IMR-90 (cell line): ENCODE measurements at regions not wholly inside any gene's neighbourhood (a gene's known extent, or its start where the extent isn't known, plus 50 kb on each side); places are given as distances from the start of the nearest gene placed in this dataset.

Source experiments
- ATAC-seq: fragments of 200-7000 bp; cut with Tn5 transposase; 2 replicates; pipeline ENCODE4 v1.9.1; 2020; ENCODE audit warnings: low read depth, mild to moderate bottlenecking, moderate library complexity
- BruUV-seq: library from RNA; stranded (reverse); fragments of 400-500 nt; replicated peaks from 2 replicates; lab custom pipeline; 2021; lab: Mats Ljungman, UMichigan
- CTCF ChIA-PET: fragments of 300-600 bp; formaldehyde crosslinking; extraction: SDS; loops from one replicate; lab custom pipeline; 2021; ENCODE audit warnings: antibody characterized with exemption; lab: Yijun Ruan, JAX
- POLR2A ChIA-PET: fragments of 300-600 bp; sonication (Branson Sonifier 250); formaldehyde crosslinking; loops from one replicate; lab custom pipeline; 2022; ENCODE audit warnings: antibody characterized with exemption; ENCODE audit not compliant: unreplicated experiment; lab: Charles Lee
- DNase-seq: peaks from one replicate; pipeline ENCODE4 v3.0.0; 2013
- H2AFZ ChIP-seq: replicated peaks from 2 replicates; pipeline ENCODE3; 2013; ENCODE audit warnings: low read length, mild to moderate bottlenecking; ENCODE audit not compliant: poor library complexity
- H2AK5ac ChIP-seq: 2 replicates; pipeline ENCODE4 v1.6.1; 2013; ENCODE audit warnings: low read depth, low read length, inconsistent platforms
- H2AK9ac ChIP-seq: replicated peaks from 2 replicates; pipeline ENCODE3; 2013; ENCODE audit warnings: mild to moderate bottlenecking, low read depth, low read length, moderate library complexity; ENCODE audit not compliant: poor library complexity
- H2BK120ac ChIP-seq: 2 replicates; pipeline ENCODE4 v1.6.1; 2013; ENCODE audit warnings: low read depth, low read length, inconsistent platforms
- H2BK15ac ChIP-seq: 3 replicates; pipeline ENCODE4 v1.6.1; 2013; ENCODE audit warnings: low read depth, low read length, inconsistent platforms
- H2BK20ac ChIP-seq: 2 replicates; pipeline ENCODE4 v1.6.1; 2013; ENCODE audit warnings: low read depth, mild to moderate bottlenecking, inconsistent platforms, low read length, moderate library complexity
- H2BK5ac ChIP-seq: 2 replicates; pipeline ENCODE4 v1.6.1; 2013; ENCODE audit warnings: mild to moderate bottlenecking, low read depth, low read length, inconsistent platforms; ENCODE audit not compliant: poor library complexity, severe bottlenecking
- H3K14ac ChIP-seq: replicated peaks from 2 replicates; pipeline ENCODE4 v1.6.1; 2013; ENCODE audit warnings: low read depth, low read length, inconsistent platforms
- H3K18ac ChIP-seq: 2 replicates; pipeline ENCODE4 v1.6.1; 2013; ENCODE audit warnings: low read depth, low read length, control low read depth
- H3K23ac ChIP-seq: 2 replicates; pipeline ENCODE4 v1.6.1; 2013; ENCODE audit warnings: low read depth, low read length, inconsistent platforms
- H3K27ac ChIP-seq: 2 replicates; pipeline ENCODE4 v1.5.1; 2013; ENCODE audit warnings: mild to moderate bottlenecking, control low read depth, low read length; ENCODE audit not compliant: insufficient read depth
- H3K27me3 ChIP-seq: 2 replicates; pipeline ENCODE4 v1.6.1; 2013; ENCODE audit warnings: low read length; ENCODE audit not compliant: control insufficient read depth, insufficient read depth
- H3K36me3 ChIP-seq: 2 replicates; pipeline ENCODE4 v1.6.1; 2013; ENCODE audit warnings: low read length, mixed read lengths; ENCODE audit not compliant: control insufficient read depth, insufficient read depth
- H3K4ac ChIP-seq: 2 replicates; pipeline ENCODE4 v1.6.1; 2013; ENCODE audit warnings: low read depth, low read length, inconsistent platforms
- H3K4me1 ChIP-seq: 2 replicates; pipeline ENCODE4 v1.6.1; 2013; ENCODE audit warnings: low read length, mixed read lengths; ENCODE audit not compliant: control insufficient read depth, insufficient read depth
- H3K4me2 ChIP-seq: 2 replicates; pipeline ENCODE4 v1.6.1; 2013; ENCODE audit warnings: low read depth, mild to moderate bottlenecking, control low read depth, low read length, moderate library complexity
- H3K4me3 ChIP-seq: 2 replicates; pipeline ENCODE4 v1.5.1; 2013; ENCODE audit warnings: low read depth, mild to moderate bottlenecking, control low read depth, low read length, moderate library complexity; ENCODE audit not compliant: insufficient read depth
- H3K56ac ChIP-seq: 2 replicates; pipeline ENCODE4 v1.6.1; 2013; ENCODE audit warnings: low read length, inconsistent platforms; ENCODE audit not compliant: insufficient read depth; ENCODE audit errors: extremely low read depth
- H3K79me1 ChIP-seq, 2 experiments: 2 replicates each; pipeline ENCODE4 v1.6.1; 2013; ENCODE audit warnings: low read length in 2 of 2, inconsistent platforms in 1 of 2, low read depth in 1 of 2
- H3K9ac ChIP-seq: 2 replicates; pipeline ENCODE4 v1.6.1; 2013; ENCODE audit warnings: low read depth, low read length, control low read depth
- H3K9me1 ChIP-seq: 2 replicates; pipeline ENCODE4 v1.6.1; 2013; ENCODE audit warnings: low read length, inconsistent platforms; ENCODE audit not compliant: insufficient read depth
- H3K9me3 ChIP-seq: 2 replicates; pipeline ENCODE4 v1.6.1; 2013; ENCODE audit warnings: low read length; ENCODE audit not compliant: control insufficient read depth, insufficient read depth
- H4K20me1 ChIP-seq: 2 replicates; pipeline ENCODE4 v1.6.1; 2013; ENCODE audit warnings: low read length, inconsistent platforms; ENCODE audit not compliant: insufficient read depth
- H4K5ac ChIP-seq: 2 replicates; pipeline ENCODE4 v1.6.1; 2013; ENCODE audit warnings: mild to moderate bottlenecking, low read depth, low read length, control low read depth
- H4K8ac ChIP-seq, 2 experiments: 2 replicates each; pipeline ENCODE4 v1.6.1; 2013; ENCODE audit warnings: low read depth in 2 of 2, low read length in 2 of 2, control low read depth in 1 of 2, inconsistent platforms in 1 of 2
- H4K91ac ChIP-seq: 2 replicates; pipeline ENCODE4 v1.6.1; 2013; ENCODE audit warnings: low read depth, low read length, inconsistent platforms; ENCODE audit not compliant: insufficient read depth
- CHD1 ChIP-seq: IDR thresholded peaks from 2 replicates; pipeline ENCODE4 v1.6.1; 2012; ENCODE audit warnings: low read depth, low read length, improper control_type of control experiment
- FOS ChIP-seq: fragments of 150-350 bp; IDR thresholded peaks from 2 replicates; pipeline ENCODE4 v1.6.1; 2016; ENCODE audit warnings: low read depth, low read length
- MAFK ChIP-seq: IDR thresholded peaks from 2 replicates; pipeline ENCODE4 v1.6.1; 2012; ENCODE audit warnings: low read depth, low read length, improper control_type of control experiment
- MAZ ChIP-seq: IDR thresholded peaks from 2 replicates; pipeline ENCODE4 v1.6.1; 2012; ENCODE audit warnings: low read depth, mild to moderate bottlenecking, low read length, improper control_type of control experiment, moderate library complexity, borderline replicate concordance
- MXI1 ChIP-seq: IDR thresholded peaks from 2 replicates; pipeline ENCODE4 v1.6.1; 2012; ENCODE audit warnings: low read depth, mild to moderate bottlenecking, low read length, moderate library complexity, borderline replicate concordance
- NFE2L2 ChIP-seq: fragments of 150-350 bp; IDR thresholded peaks from 2 replicates; pipeline ENCODE4 v1.6.1; 2016; ENCODE audit warnings: low read depth, mild to moderate bottlenecking, low read length
- RCOR1 ChIP-seq: IDR thresholded peaks from 2 replicates; pipeline ENCODE4 v1.6.1; 2012; ENCODE audit warnings: mild to moderate bottlenecking, low read length, improper control_type of control experiment; ENCODE audit not compliant: insufficient replicate concordance
- SMC3 ChIP-seq: fragments of 150-350 bp; IDR thresholded peaks from 2 replicates; pipeline ENCODE4 v1.6.1; 2016; ENCODE audit warnings: low read depth, mild to moderate bottlenecking, antibody characterized with exemption, low read length, moderate library complexity
- WGBS, 2 experiments: methylation state at CpG; one replicate each; pipeline versions ENCODE4 v1.1.5 to v1.1.7; 2013; ENCODE audit warnings: missing lambda C conversion rate in 2 of 2; ENCODE audit not compliant: insufficient read length in 1 of 2; ENCODE audit errors: extremely low coverage in 2 of 2; 5-methylcytosine and 5-hydroxymethylcytosine counted together
- dilution Hi-C: fragments of 300-500 bp; cut with HindIII; formaldehyde crosslinking; loops from one replicate; pipeline ENCODE4 v1.14.3; 2018; ENCODE audit warnings: low sequenced_read_pairs; ENCODE audit not compliant: unreplicated experiment
- in situ Hi-C: fragments of 300-500 bp; cut with MboI; formaldehyde crosslinking; loops from 3 replicates; pipeline ENCODE4 v1.14.3; 2019; ENCODE audit warnings: low sequenced_read_pairs, inconsistent platforms, mixed read lengths
- intact Hi-C: fragments of 100-400 bp; cut with micrococcal nuclease; formaldehyde crosslinking; loops from 2 replicates; pipeline ENCODE4 v1.10.0; 2022
- TF ChIP-seq, protein P1 (sequence below): fragments of 150-350 bp; IDR thresholded peaks from 2 replicates; pipeline ENCODE4 v1.6.1; 2016; ENCODE audit warnings: low read depth, mild to moderate bottlenecking, low read length, moderate library complexity, borderline replicate concordance
- TF ChIP-seq, protein P2 (sequence below): conservative IDR thresholded peaks from 2 replicates; pipeline ENCODE4 v1.5.1; 2012; ENCODE audit warnings: mild to moderate bottlenecking, low read depth, low read length, improper control_type of control experiment

DNA sequence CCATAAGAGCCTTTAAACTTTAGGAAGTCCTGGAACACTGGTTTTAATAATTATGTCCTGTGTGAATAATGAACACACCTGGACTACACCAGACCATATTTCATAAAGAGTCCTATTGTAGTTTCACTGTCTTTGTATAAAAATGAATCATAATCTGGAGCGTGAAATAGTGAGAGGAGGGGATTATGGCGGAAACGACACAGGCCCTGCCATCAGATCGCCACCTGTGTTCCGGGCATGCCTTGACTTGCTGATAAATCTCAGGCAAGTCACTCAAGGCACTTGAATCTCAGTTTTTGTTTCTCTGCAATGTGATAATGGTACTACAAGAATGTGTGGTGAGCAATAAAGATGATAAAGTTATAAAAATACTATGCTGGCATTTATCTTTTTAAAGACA is 995.5 kb downstream of the MCTP2 start:
- ChIA-PET POLR2A (no interaction called here), CTCF (no interaction called here)
- Histone ChIP-seq H3K4ac (no peak overlapping the region), H2BK5ac (no peak overlapping the region), H3K23ac (no peak overlapping the region), H3K9me3 (peaks cover 2% of the 10 kb centered on the region; the same call in 1 of the 2 replicates), H4K5ac (no peak overlapping the region), H2BK120ac (no peak overlapping the region), H3K36me3 (no peaks in the 10 kb centered on the region), H3K27me3 (no peaks in the 10 kb centered on the region; the same call in 1 of the 2 replicates), H3K4me2 (no peak overlapping the region), H3K9ac (no peak overlapping the region), H3K4me3 (no peak overlapping the region), H2BK15ac (no peak overlapping the region), H4K91ac (no peak overlapping the region), H3K18ac (no peak overlapping the region), H4K8ac (no peak overlapping the region), H3K9me1 (0 out of 2 replicates have a peak, but pooled peaks cover 2% of the 10 kb centered on the region), H2AK9ac (no peak overlapping the region), H3K79me1 (no peaks in the 10 kb centered on the region), H3K56ac (no peak overlapping the region), H2BK20ac (no peak overlapping the region), H4K20me1 (no peaks in the 10 kb centered on the region), H3K14ac (no peak overlapping the region), H2AFZ (no peak overlapping the region), H2AK5ac (no peak overlapping the region), H3K4me1 (no peaks in the 10 kb centered on the region), H3K27ac (no peak overlapping the region)
- in situ Hi-C loops (no loop called here), intact Hi-C loops (no loop called here), dilution Hi-C loops (no loop called here)
- no peak for ATAC-seq
- TF ChIP-seq, protein P1, sequence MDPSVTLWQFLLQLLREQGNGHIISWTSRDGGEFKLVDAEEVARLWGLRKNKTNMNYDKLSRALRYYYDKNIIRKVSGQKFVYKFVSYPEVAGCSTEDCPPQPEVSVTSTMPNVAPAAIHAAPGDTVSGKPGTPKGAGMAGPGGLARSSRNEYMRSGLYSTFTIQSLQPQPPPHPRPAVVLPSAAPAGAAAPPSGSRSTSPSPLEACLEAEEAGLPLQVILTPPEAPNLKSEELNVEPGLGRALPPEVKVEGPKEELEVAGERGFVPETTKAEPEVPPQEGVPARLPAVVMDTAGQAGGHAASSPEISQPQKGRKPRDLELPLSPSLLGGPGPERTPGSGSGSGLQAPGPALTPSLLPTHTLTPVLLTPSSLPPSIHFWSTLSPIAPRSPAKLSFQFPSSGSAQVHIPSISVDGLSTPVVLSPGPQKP, result no peak
- TF ChIP-seq NFE2L2, result no peak
- no peak for TF ChIP-seq MAZ
- no peak for TF ChIP-seq RCOR1
- TF ChIP-seq, protein P2, sequence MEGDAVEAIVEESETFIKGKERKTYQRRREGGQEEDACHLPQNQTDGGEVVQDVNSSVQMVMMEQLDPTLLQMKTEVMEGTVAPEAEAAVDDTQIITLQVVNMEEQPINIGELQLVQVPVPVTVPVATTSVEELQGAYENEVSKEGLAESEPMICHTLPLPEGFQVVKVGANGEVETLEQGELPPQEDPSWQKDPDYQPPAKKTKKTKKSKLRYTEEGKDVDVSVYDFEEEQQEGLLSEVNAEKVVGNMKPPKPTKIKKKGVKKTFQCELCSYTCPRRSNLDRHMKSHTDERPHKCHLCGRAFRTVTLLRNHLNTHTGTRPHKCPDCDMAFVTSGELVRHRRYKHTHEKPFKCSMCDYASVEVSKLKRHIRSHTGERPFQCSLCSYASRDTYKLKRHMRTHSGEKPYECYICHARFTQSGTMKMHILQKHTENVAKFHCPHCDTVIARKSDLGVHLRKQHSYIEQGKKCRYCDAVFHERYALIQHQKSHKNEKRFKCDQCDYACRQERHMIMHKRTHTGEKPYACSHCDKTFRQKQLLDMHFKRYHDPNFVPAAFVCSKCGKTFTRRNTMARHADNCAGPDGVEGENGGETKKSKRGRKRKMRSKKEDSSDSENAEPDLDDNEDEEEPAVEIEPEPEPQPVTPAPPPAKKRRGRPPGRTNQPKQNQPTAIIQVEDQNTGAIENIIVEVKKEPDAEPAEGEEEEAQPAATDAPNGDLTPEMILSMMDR, result no peak
- TF ChIP-seq SMC3, result no peak
- no peak for TF ChIP-seq MAFK
- no peak for TF ChIP-seq FOS
- no peak for TF ChIP-seq CHD1
- no peak for TF ChIP-seq MXI1
- WGBS, 2 experiments, result 100% methylated on average over 2 of the region's 5 CpGs; no CpG with 5 or more reads in 1 of the 2 experiments
- no TSS peak for BruUV-seq
- DNase-seq, result no peak
